NCI-H2227 treated with DMSO at 0.1 percent for 48 hours (cell line): ENCODE measurements at regions not wholly inside any gene's neighbourhood (a gene's known extent, or its start where the extent isn't known, plus 50 kb on each side); places are given as distances from the start of the nearest gene placed in this dataset.
"Not testable (repeated sequence)": the region's sequence is repeated elsewhere in the genome, so short reads cannot be mapped to it uniquely, and the experiment has no call there.

ENCODE experiments used
- DNase-seq: peaks from one replicate; lab custom pipeline; 2025; lab: John Stamatoyannopoulos, UW

- DNase-seq = no peak
Observed at GRCh38 chr3:103173940-103174339, 739.1 kb downstream of the ZPLD1 start.

GRCh38 chr3:103181160-103181559, 746.3 kb downstream of the ZPLD1 start:
- DNase-seq = no peak

- no peak for DNase-seq
Observed at GRCh38 chr3:103184772-103185171, 750.0 kb downstream of the ZPLD1 start.

GRCh38 chr3:103189941-103190340, 755.1 kb downstream of the ZPLD1 start:
- no peak for DNase-seq

- DNase-seq = no peak
Observed at GRCh38 chr3:103195216-103195615, 760.4 kb downstream of the ZPLD1 start.

GRCh38 chr3:103203441-103203840, 768.6 kb downstream of the ZPLD1 start:
- no peak for DNase-seq

- no peak for DNase-seq
Observed at GRCh38 chr3:103210583-103210982, 775.8 kb downstream of the ZPLD1 start.

- DNase-seq = no peak
Observed at GRCh38 chr3:103218146-103218545, 783.3 kb downstream of the ZPLD1 start.

GRCh38 chr3:103218793-103219192, 784.0 kb downstream of the ZPLD1 start:
- DNase-seq = no peak

- DNase-seq = no peak
Observed at GRCh38 chr3:103227651-103228050, 792.8 kb downstream of the ZPLD1 start.

GRCh38 chr3:103247459-103247858, 812.6 kb downstream of the ZPLD1 start:
- no peak for DNase-seq

- not testable (repeated sequence) for DNase-seq
Observed at GRCh38 chr3:103254827-103255226, 820.0 kb downstream of the ZPLD1 start.

- DNase-seq = no peak
Observed at GRCh38 chr3:103269287-103269686, 834.5 kb downstream of the ZPLD1 start.

GRCh38 chr3:103271575-103271974, 836.8 kb downstream of the ZPLD1 start:
- DNase-seq = no peak

- DNase-seq = no peak
Observed at GRCh38 chr3:103295974-103296570, 861.3 kb downstream of the ZPLD1 start.

GRCh38 chr3:103297502-103297901, 862.7 kb downstream of the ZPLD1 start:
- DNase-seq = not testable (repeated sequence)

- DNase-seq = no peak
Observed at GRCh38 chr3:103306104-103306503, 871.3 kb downstream of the ZPLD1 start.

- DNase-seq = no peak
Observed at GRCh38 chr3:103308921-103309320, 874.1 kb downstream of the ZPLD1 start.

- DNase-seq = no peak
Observed at GRCh38 chr3:103319912-103320311, 885.1 kb downstream of the ZPLD1 start.

GRCh38 chr3:103337179-103337845, 902.5 kb downstream of the ZPLD1 start:
- no peak for DNase-seq

GRCh38 chr3:103341078-103341606, 906.3 kb downstream of the ZPLD1 start:
- DNase-seq = no peak

GRCh38 chr3:103342205-103342731, 907.5 kb downstream of the ZPLD1 start:
- DNase-seq = no peak

GRCh38 chr3:103349760-103350159, 914.9 kb downstream of the ZPLD1 start:
- no peak for DNase-seq
